Chondrocyte (in vitro differentiated cells): ENCODE measurements at regions not wholly inside any gene's neighbourhood (a gene's known extent, or its start where the extent isn't known, plus 50 kb on each side); places are given as distances from the start of the nearest gene placed in this dataset.
A peak's percentile ranks its signal among the peaks of the same experiment; 100 is the strongest.

ENCODE experiments used
- DNase-seq: peaks from one replicate; pipeline ENCODE4 v3.0.0; 2021; ENCODE audit warnings: mixed read lengths, low spot score
- H3K27ac Mint-ChIP-seq: one replicate; pipeline ENCODE4 v1.8.0; 2021; ENCODE audit warnings: mild to moderate bottlenecking, moderate library complexity, mixed read lengths; ENCODE audit not compliant: unreplicated experiment
- H3K27me3 Mint-ChIP-seq: 2 replicates; pipeline ENCODE4 v1.8.0; 2021; ENCODE audit warnings: low read depth, mixed read lengths
- H3K36me3 Mint-ChIP-seq: 2 replicates; pipeline ENCODE4 v1.8.0; 2021; ENCODE audit warnings: low read depth, mixed read lengths
- H3K4me1 Mint-ChIP-seq: 2 replicates; pipeline ENCODE4 v1.8.0; 2021; ENCODE audit warnings: low read depth, mild to moderate bottlenecking, mixed read lengths
- H3K4me3 Mint-ChIP-seq: one replicate; pipeline ENCODE4 v1.8.0; 2021; ENCODE audit warnings: mild to moderate bottlenecking, moderate library complexity, mixed read lengths; ENCODE audit not compliant: unreplicated experiment
- H3K9me3 Mint-ChIP-seq: 2 replicates; pipeline ENCODE4 v1.8.0; 2021; ENCODE audit warnings: low read depth, mixed read lengths
- TF ChIP-seq, protein P1 (sequence below): fragments of 200-600 bp; sonication (generic); IDR thresholded peaks from 2 replicates; pipeline ENCODE4 v1.5.0; 2021; ENCODE audit warnings: antibody characterized with exemption, mild to moderate bottlenecking, moderate library complexity

DNA sequence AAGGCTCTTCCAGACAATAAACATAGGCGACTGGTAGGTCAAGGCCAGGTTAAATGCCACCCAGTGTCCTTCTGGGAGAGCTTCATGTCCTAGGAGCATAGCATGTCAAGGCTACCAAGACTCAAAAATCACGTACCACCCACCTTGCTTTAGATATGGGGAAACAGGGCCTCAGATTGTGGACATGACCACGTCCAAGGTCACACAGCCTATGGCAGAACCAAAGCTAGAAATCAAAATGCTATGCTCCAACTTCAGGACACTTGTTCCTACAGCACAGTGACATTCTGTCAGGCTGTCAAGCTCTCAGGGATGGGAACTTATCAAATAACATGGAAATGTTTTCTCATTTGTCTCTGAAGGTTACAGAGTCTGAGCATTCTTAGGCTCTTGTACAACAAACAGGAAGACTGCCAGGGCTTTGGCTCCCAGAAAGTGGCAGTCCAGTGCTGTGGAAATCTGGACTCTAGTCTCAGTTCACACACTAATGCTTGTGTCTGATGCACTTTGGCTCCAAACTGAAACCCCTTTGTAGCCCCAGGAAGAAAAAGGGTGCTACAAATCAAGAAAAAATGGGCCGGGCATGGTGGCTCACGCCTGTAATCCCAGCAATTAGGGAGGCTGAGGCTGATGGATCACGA is 170.4 kb upstream of the LPP start:
- no peak overlapping the region for H3K27ac Mint-ChIP-seq
- TF ChIP-seq, protein P1, sequence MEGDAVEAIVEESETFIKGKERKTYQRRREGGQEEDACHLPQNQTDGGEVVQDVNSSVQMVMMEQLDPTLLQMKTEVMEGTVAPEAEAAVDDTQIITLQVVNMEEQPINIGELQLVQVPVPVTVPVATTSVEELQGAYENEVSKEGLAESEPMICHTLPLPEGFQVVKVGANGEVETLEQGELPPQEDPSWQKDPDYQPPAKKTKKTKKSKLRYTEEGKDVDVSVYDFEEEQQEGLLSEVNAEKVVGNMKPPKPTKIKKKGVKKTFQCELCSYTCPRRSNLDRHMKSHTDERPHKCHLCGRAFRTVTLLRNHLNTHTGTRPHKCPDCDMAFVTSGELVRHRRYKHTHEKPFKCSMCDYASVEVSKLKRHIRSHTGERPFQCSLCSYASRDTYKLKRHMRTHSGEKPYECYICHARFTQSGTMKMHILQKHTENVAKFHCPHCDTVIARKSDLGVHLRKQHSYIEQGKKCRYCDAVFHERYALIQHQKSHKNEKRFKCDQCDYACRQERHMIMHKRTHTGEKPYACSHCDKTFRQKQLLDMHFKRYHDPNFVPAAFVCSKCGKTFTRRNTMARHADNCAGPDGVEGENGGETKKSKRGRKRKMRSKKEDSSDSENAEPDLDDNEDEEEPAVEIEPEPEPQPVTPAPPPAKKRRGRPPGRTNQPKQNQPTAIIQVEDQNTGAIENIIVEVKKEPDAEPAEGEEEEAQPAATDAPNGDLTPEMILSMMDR = no peak
- no peak overlapping the region for H3K4me3 Mint-ChIP-seq
- no peaks in the 10 kb centered on the region for H3K36me3 Mint-ChIP-seq
- DNase-seq = no peak
- no peaks in the 10 kb centered on the region for H3K9me3 Mint-ChIP-seq
- H3K27me3 Mint-ChIP-seq = peaks cover 3% of the 10 kb centered on the region
- peaks cover 11% of the 10 kb centered on the region for H3K4me1 Mint-ChIP-seq

DNA sequence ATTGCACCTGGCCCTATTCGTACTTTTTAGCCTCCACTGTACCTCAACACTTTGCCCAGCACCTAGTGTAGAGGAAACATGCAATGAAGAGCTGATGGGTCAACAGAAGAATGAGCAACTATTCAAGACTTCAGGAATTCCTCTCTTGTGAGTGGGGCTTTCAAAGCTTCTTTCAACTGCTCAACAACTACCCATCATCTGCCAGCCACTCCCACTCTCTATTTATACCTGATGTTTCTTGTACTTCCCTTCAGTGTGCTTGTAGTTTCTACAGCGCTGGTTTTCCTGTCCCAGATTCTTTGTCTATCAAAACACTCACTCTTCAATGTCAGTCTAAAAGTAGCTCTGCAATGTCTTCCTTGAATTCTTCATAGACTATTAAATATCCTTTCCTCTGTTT is 168.3 kb upstream of the LPP start:
- Mint-ChIP-seq H3K36me3 (no peaks in the 10 kb centered on the region), H3K4me3 (no peak overlapping the region), H3K9me3 (no peaks in the 10 kb centered on the region), H3K4me1 (peaks cover 18% of the 10 kb centered on the region), H3K27me3 (peaks cover 2% of the 10 kb centered on the region), H3K27ac (no peak overlapping the region)
- TF ChIP-seq, protein P1 = no peak
- DNase-seq = no peak

DNA sequence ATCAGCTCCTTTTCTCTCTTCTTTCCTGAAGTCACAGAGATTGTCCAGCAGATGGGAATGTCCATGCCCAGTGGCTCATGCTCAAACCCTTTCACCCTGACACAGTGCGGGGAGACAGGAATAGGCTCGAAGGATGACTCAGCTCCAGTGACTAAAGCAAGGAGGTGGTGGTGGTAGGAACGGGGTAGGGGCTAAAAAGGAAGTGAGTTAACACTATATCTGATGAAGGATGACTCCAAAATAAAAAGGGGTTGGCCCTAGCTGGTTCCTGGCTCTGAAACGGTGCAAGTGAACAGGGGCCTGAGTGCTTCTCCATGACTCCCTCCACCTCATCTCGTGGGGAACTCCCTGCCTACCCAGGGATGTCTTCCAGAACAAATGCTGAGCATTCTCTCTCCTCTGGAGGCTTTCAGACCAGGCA is 167.4 kb upstream of the LPP start:
- no peak for DNase-seq
- peaks cover 18% of the 10 kb centered on the region for H3K4me1 Mint-ChIP-seq
- H3K27me3 Mint-ChIP-seq = no peaks in the 10 kb centered on the region
- TF ChIP-seq, protein P1 = peak; percentile 22
- H3K27ac Mint-ChIP-seq = no peak overlapping the region
- H3K36me3 Mint-ChIP-seq = no peaks in the 10 kb centered on the region
- no peaks in the 10 kb centered on the region for H3K9me3 Mint-ChIP-seq
- no peak overlapping the region for H3K4me3 Mint-ChIP-seq

DNA sequence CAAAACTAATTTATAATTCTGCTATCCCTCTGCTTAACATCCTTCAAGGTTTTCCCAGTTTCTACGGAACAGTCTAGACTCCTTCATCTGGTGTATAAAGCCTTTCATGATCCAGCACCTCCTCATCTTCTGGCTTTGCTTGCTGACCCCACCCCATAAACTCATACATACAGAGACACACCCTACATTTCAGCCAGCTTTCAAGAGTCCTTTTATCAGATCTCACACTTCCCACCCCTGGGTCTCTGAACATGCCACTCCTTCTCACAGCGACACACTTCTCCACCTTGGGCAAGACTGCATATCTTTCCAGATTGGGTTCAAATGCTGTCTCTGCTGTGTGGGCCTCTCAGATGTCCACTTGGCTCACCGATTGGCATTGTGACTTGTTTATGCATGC is 166.8 kb upstream of the LPP start:
- Mint-ChIP-seq H3K4me1 (peaks cover 18% of the 10 kb centered on the region), H3K4me3 (no peak overlapping the region), H3K36me3 (no peaks in the 10 kb centered on the region), H3K27me3 (no peaks in the 10 kb centered on the region), H3K27ac (no peak overlapping the region), H3K9me3 (no peaks in the 10 kb centered on the region)
- no peak for DNase-seq
- TF ChIP-seq, protein P1 = no peak

DNA sequence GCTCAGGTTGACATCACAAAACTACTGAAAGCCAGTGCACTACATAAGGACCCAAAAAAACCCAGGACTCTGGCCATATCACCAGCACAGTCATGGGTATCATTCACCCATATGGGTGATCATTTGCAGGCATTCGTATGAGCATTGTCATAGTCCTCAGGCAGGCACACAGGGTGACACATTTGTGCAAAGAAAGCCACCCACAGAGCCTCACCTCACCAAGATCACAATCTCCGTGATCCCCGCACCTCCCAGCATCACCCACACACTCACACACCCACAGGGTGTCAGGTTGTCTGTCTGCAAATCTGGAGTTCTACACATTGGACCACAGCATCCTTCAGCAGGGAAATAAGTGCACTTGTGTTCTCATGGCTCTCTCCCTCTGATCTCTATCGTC is 166.0 kb upstream of the LPP start:
- H3K9me3 Mint-ChIP-seq = no peaks in the 10 kb centered on the region
- no peak for DNase-seq
- TF ChIP-seq, protein P1 = no peak
- H3K4me1 Mint-ChIP-seq = peaks cover 18% of the 10 kb centered on the region
- no peaks in the 10 kb centered on the region for H3K27me3 Mint-ChIP-seq
- no peak overlapping the region for H3K4me3 Mint-ChIP-seq
- H3K27ac Mint-ChIP-seq = no peak overlapping the region
- H3K36me3 Mint-ChIP-seq = no peaks in the 10 kb centered on the region
